A549 (cell line): ENCODE measurements at regions not wholly inside any gene's neighbourhood (a gene's known extent, or its start where the extent isn't known, plus 50 kb on each side); places are given as distances from the start of the nearest gene placed in this dataset.

Experiments used
- ATAC-seq, 2 experiments: fragments of 200-7000 bp in 1 of 2; fragments of >200 bp in 1 of 2; cut with Nextera tagmentation in 1 of 2; cut with Tn5 transposase in 1 of 2; 3 replicates each; pipeline versions ENCODE4 v1.8.0 to v1.9.1; 2018 to 2020; ENCODE audit warnings: mild to moderate bottlenecking in 1 of 2, moderate library complexity in 1 of 2
- CTCF ChIA-PET: fragments of 300-600 bp; sonication (Branson Sonifier 250); formaldehyde crosslinking; extraction: SDS; loops from one replicate; lab custom pipeline; 2021; ENCODE audit warnings: antibody characterized with exemption, inconsistent platforms; lab: Yijun Ruan, JAX
- POLR2A ChIA-PET: fragments of 350-600 bp; formaldehyde crosslinking; extraction: SDS; loops from one replicate; lab custom pipeline; 2021; ENCODE audit warnings: antibody characterized with exemption, inconsistent platforms; lab: Yijun Ruan, JAX
- DNase-seq, 2 experiments: peaks; one replicate each; pipeline versions ENCODE4 v3.0.0 to v3.0.0-alpha.2; 2011 to 2016; ENCODE audit warnings: low read depth in 1 of 2, low spot score in 1 of 2
- FAIRE-seq: peaks from 2 replicates; lab custom pipeline; 2011; peaks lifted over from hg19 to GRCh38; lab: Jason Lieb, UNC
- H3K27ac ChIP-seq, 2 experiments: fragments of >200 bp; sonication (Bioruptor Twin); formaldehyde crosslinking; 3 replicates each; pipeline ENCODE4 v1.5.1; 2016 to 2017
- H3K4me1 ChIP-seq: fragments of >200 bp; sonication (Bioruptor Twin); formaldehyde crosslinking; 3 replicates; pipeline ENCODE4 v1.6.1; 2016
- H3K4me2 ChIP-seq: fragments of >200 bp; sonication (Bioruptor Twin); formaldehyde crosslinking; 3 replicates; pipeline ENCODE4 v1.6.1; 2016
- H3K4me3 ChIP-seq: fragments of >200 bp; sonication (Bioruptor Twin); formaldehyde crosslinking; 3 replicates; pipeline ENCODE4 v1.5.1; 2016
- H3K9me3 ChIP-seq: fragments of >200 bp; sonication (Bioruptor Twin); formaldehyde crosslinking; 3 replicates; pipeline ENCODE4 v1.6.1; 2016
- BCL3 ChIP-seq: fragments of >200 bp; sonication (Bioruptor Twin); formaldehyde crosslinking; IDR thresholded peaks from 3 replicates; pipeline ENCODE4 v1.6.1; 2016
- CBX8 ChIP-seq: fragments of 200-600 bp; sonication (generic); IDR thresholded peaks from 2 replicates; pipeline ENCODE4 v1.6.1; 2016
- E2F6 ChIP-seq: IDR thresholded peaks from 2 replicates; pipeline ENCODE4 v1.6.1; 2012; ENCODE audit warnings: low read depth, borderline replicate concordance
- ESRRA ChIP-seq: fragments of 150-350 bp; IDR thresholded peaks from 2 replicates; pipeline ENCODE4 v1.6.1; 2014; ENCODE audit warnings: mild to moderate bottlenecking, low read length, borderline replicate concordance
- FOSB ChIP-seq: fragments of 250-450 bp; sonication (Bioruptor Pico); IDR thresholded peaks from 2 replicates; pipeline ENCODE4 v1.5.0; 2020; ENCODE audit warnings: mild to moderate bottlenecking, moderate library complexity
- HDAC2 ChIP-seq: fragments of 200-600 bp; sonication (generic); IDR thresholded peaks from 2 replicates; pipeline ENCODE4 v1.6.1; 2016
- HMGXB4 ChIP-seq: fragments of 250-450 bp; sonication (Bioruptor Pico); IDR thresholded peaks from 2 replicates; pipeline ENCODE4 v1.5.0; 2021; ENCODE audit warnings: mild to moderate bottlenecking, moderate library complexity, borderline replicate concordance
- HOXB13 ChIP-seq: fragments of 250-450 bp; sonication (Bioruptor Pico); IDR thresholded peaks from 2 replicates; pipeline ENCODE4 v1.5.0; 2020; ENCODE audit warnings: low read depth, mild to moderate bottlenecking, moderate library complexity
- JUN ChIP-seq, 2 experiments: fragments of >200 bp; sonication (Bioruptor Twin); formaldehyde crosslinking; IDR thresholded peaks; 2 replicates in 1 of 2; 3 replicates in 1 of 2; pipeline ENCODE4 v1.6.1; 2016 to 2017
- MAZ ChIP-seq: fragments of 150-350 bp; IDR thresholded peaks from 2 replicates; pipeline ENCODE4 v1.6.1; 2014; ENCODE audit warnings: antibody characterized with exemption, low read depth, low read length, borderline replicate concordance
- PHF8 ChIP-seq: fragments of 200-600 bp; sonication (generic); IDR thresholded peaks from 2 replicates; pipeline ENCODE4 v1.6.1; 2016; ENCODE audit warnings: low read depth, mild to moderate bottlenecking, antibody characterized with exemption, moderate library complexity, borderline replicate concordance
- POLR2A ChIP-seq: IDR thresholded peaks from 2 replicates; pipeline ENCODE4 v1.6.1; 2012; ENCODE audit warnings: mild to moderate bottlenecking, low read length
- POLR2AphosphoS2 ChIP-seq: conservative IDR thresholded peaks from 2 replicates; pipeline ENCODE4 v1.6.1; 2012; ENCODE audit warnings: low read length, improper control_type of control experiment, inconsistent platforms
- RARB ChIP-seq: fragments of 250-450 bp; sonication (Bioruptor Pico); IDR thresholded peaks from 2 replicates; pipeline ENCODE4 v1.8.0; 2021; ENCODE audit warnings: mild to moderate bottlenecking, moderate library complexity
- REST ChIP-seq: fragments of 200-600 bp; sonication (generic); IDR thresholded peaks from 2 replicates; pipeline ENCODE4 v1.6.1; 2016; ENCODE audit warnings: antibody characterized with exemption, mild to moderate bottlenecking, moderate library complexity
- RNF2 ChIP-seq: fragments of 200-600 bp; sonication (generic); IDR thresholded peaks from 2 replicates; pipeline ENCODE4 v1.6.1; 2016; ENCODE audit warnings: low read depth, mild to moderate bottlenecking, antibody characterized with exemption, moderate library complexity, borderline replicate concordance
- SMC3 ChIP-seq: fragments of >200 bp; sonication (Bioruptor Twin); formaldehyde crosslinking; IDR thresholded peaks from 3 replicates; pipeline ENCODE4 v1.6.1; 2018; ENCODE audit warnings: inconsistent platforms
- ZNF302 ChIP-seq: fragments of 250-450 bp; sonication (Bioruptor Pico); IDR thresholded peaks from 2 replicates; pipeline ENCODE4 v1.9.0; 2021; ENCODE audit warnings: inconsistent platforms, mild to moderate bottlenecking, moderate library complexity
- ZSCAN20 ChIP-seq: fragments of 250-450 bp; sonication (Bioruptor Pico); IDR thresholded peaks from 2 replicates; pipeline ENCODE4 v1.8.0; 2022; ENCODE audit warnings: mild to moderate bottlenecking, moderate library complexity
- WGBS: methylation state at CpG from one replicate; pipeline ENCODE4 v1.1.6; 2017; ENCODE audit errors: missing lambda C conversion rate; 5-methylcytosine and 5-hydroxymethylcytosine counted together

- no peak for DNase-seq
- TF ChIP-seq MAZ (no peak), RARB (CRISPR knock-in tag) (no peak), SMC3 (no peak)
- 44% methylated on average over 2 of the region's 2 CpGs for WGBS
- Histone ChIP-seq H3K27ac (no peak overlapping the region), H3K4me1 (no peaks in the 10 kb centered on the region), H3K9me3 (no peaks in the 10 kb centered on the region), H3K4me2 (no peak overlapping the region), H3K4me3 (no peak overlapping the region)
- FAIRE-seq: no peak
- ChIA-PET CTCF (no interaction called here), POLR2A (no interaction called here)
- no peak for ATAC-seq
Observed at GRCh38 chr4:108345862-108346817, 177.4 kb upstream of the LEF1 start.

GRCh38 chr4:108342325-108342970 lies 173.7 kb upstream of the LEF1 start:
- no peaks in the 10 kb centered on the region for H3K4me1 ChIP-seq
- no peak overlapping the region for H3K27ac ChIP-seq
- POLR2A ChIA-PET: no interaction called here
- no peak for TF ChIP-seq CBX8
- no peak for TF ChIP-seq E2F6
- no peak for TF ChIP-seq HDAC2
- TF ChIP-seq, all 56 proteins: peak for 0
- H3K4me2 ChIP-seq: no peak overlapping the region
- 0% methylated on average over 3 of the region's 3 CpGs for WGBS
- CTCF ChIA-PET: interaction anchor here (1.2 kb wide), 1 partner anchor 19 kb away, joined by 3 read pairs; no protein-coding TSS in a partner anchor
- no peak for FAIRE-seq
- no peaks in the 10 kb centered on the region for H3K9me3 ChIP-seq
- no peak for DNase-seq
- ATAC-seq: no peak
- no peak overlapping the region for H3K4me3 ChIP-seq

- no peak for FAIRE-seq
- DNase-seq: no peak
- Histone ChIP-seq H3K4me1 (no peaks in the 10 kb centered on the region), H3K4me3 (no peak overlapping the region), H3K27ac (no peak overlapping the region), H3K9me3 (no peaks in the 10 kb centered on the region), H3K4me2 (no peak overlapping the region)
- TF ChIP-seq JUN (IDR thresholded peaks at IDR 0.05): no peak
- TF ChIP-seq BCL3: no peak
- no peak for TF ChIP-seq HOXB13 (CRISPR knock-in tag)
- no peak for ATAC-seq
- POLR2A ChIA-PET: no interaction called here
- WGBS: 0% methylated on average over 1 of the region's 1 CpG
- CTCF ChIA-PET: no interaction called here
Observed at GRCh38 chr4:108337923-108338322, 169.2 kb upstream of the LEF1 start.

GRCh38 chr4:108336076-108336475 lies 167.3 kb upstream of the LEF1 start:
- Histone ChIP-seq H3K9me3 (no peaks in the 10 kb centered on the region), H3K27ac (no peak overlapping the region), H3K4me2 (no peak overlapping the region), H3K4me3 (no peak overlapping the region), H3K4me1 (no peaks in the 10 kb centered on the region)
- FAIRE-seq: no peak
- POLR2A ChIA-PET: no interaction called here
- DNase-seq: no peak
- ATAC-seq: no peak
- CTCF ChIA-PET: no interaction called here
- TF ChIP-seq FOSB (CRISPR knock-in tag): no peak
- TF ChIP-seq SMC3: no peak
- TF ChIP-seq HMGXB4 (CRISPR knock-in tag): no peak
- TF ChIP-seq REST: no peak
- no peak for TF ChIP-seq PHF8
- TF ChIP-seq ZNF302 (CRISPR knock-in tag): no peak
- TF ChIP-seq ESRRA: no peak
- TF ChIP-seq MAZ: no peak
- TF ChIP-seq POLR2AphosphoS2: no peak
- no peak for TF ChIP-seq ZSCAN20 (CRISPR knock-in tag)
- TF ChIP-seq POLR2A: no peak
- no peak for TF ChIP-seq RNF2
